ENCODE measurements at regions not wholly inside any gene's neighbourhood (a gene's known extent, or its start where the extent isn't known, plus 50 kb on each side); places are given as distances from the start of the nearest gene placed in this dataset.
"Not testable (repeated sequence)": the region's sequence is repeated elsewhere in the genome, so short reads cannot be mapped to it uniquely, and the experiment has no call there.

DNA sequence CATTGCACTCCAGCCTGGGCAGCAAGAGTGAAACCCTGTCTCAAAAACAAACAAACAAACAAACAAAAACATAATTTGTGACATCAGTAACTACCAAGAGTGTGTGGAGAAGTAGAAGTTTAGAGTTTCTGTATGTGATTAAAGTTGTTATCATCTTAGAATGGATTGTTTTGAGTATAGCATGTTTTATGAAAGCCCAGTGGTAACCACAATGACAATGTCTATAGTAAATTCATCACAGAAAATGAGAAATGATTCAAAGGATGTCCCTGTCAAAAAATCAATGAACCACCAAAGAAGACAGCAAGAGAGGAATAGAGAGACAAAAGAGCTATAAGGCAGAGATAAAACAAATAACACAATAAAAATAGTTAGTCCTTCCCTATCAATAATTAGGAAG, 1299.2 kb downstream of the CNTNAP5 start:
- Mint-ChIP-seq H3K4me3 (no peak overlapping the region), H3K4me1 (no peaks in the 10 kb centered on the region), H3K9me3 (peaks cover 17% of the 10 kb centered on the region), H3K27me3 (no peaks in the 10 kb centered on the region), H3K27ac (ENCODE audit: low read depth) (no peak overlapping the region), H3K36me3 (ENCODE audit: insufficient read depth) (no peaks in the 10 kb centered on the region)
- ATAC-seq (replicated peaks; ENCODE audit: extremely low read depth, poor library complexity, severe bottlenecking) = no peak
- DNase-seq (ENCODE audit: low spot score in 2 of 2) = no peak

DNA sequence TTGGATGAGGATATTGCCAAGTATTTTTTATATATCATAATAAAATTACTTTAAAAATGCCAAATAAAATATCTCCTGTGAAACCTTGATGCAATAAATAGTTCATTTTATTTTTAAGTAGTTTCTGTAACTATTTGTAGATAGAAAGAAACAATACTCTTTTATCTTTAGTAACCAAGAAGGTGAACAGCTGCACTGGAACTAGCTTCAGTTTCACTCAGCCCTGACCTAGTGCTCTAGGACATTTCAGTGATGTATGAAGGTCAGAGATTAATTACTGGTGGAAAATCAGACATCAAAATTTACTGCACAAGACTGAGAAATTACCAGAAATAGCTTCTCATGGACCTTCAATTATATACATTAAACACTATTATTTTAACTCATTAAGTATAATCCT, 1305.0 kb downstream of the CNTNAP5 start:
- peaks cover 16% of the 10 kb centered on the region for H3K9me3 Mint-ChIP-seq
- no peaks in the 10 kb centered on the region for H3K4me1 Mint-ChIP-seq
- no peak for DNase-seq (ENCODE audit: low spot score in 2 of 2)
- H3K4me3 Mint-ChIP-seq = no peak overlapping the region
- no peak for ATAC-seq (replicated peaks; ENCODE audit: extremely low read depth, poor library complexity, severe bottlenecking)
- H3K27ac Mint-ChIP-seq (ENCODE audit: low read depth) = no peak overlapping the region
- no peaks in the 10 kb centered on the region for H3K27me3 Mint-ChIP-seq
- H3K36me3 Mint-ChIP-seq (ENCODE audit: insufficient read depth) = no peaks in the 10 kb centered on the region

DNA sequence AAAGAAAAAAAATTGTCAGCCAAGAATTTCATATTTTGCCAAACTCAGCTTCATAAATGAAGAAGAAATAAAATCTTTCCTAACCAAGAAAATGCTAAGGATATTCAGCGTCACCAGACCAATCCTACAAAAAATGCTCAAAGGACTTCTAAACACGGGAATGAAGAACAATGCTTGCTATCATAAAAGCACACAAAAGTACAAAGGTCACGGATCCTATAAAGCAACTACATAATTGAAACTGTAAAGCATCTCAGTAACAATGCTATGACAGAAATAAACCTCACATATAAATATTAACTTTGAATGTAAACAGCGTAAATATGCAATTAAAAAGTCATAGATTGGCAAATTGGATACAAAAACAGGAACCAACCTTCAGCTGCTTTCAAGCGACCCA, 1314.6 kb upstream of the GYPC start:
- no peak overlapping the region for H3K4me3 Mint-ChIP-seq

DNA sequence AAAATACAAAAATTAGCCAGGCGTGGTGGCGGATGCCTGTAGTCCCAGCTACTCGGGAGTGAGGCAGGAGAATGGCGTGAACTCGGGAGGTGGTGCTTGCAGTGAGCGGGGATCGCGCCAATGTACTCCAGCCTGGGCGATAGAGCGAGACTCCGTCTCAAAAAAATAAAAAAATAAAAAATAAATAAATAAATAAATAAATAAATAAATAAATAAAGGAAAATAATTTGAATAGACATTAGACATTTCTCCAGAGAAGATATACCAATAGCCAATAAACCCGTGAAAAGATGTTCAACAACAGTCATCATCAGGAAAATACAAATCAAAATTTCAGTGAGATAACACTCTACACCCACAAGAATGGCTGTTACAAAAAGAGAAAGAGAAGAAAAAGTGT, 1302.4 kb upstream of the GYPC start:
- not testable (repeated sequence) for H3K27me3 Mint-ChIP-seq; DNase-seq (ENCODE audit: low spot score in 2 of 2); H3K4me1 Mint-ChIP-seq; H3K4me3 Mint-ChIP-seq; ATAC-seq (replicated peaks; ENCODE audit: extremely low read depth, poor library complexity, severe bottlenecking); H3K36me3 Mint-ChIP-seq (ENCODE audit: insufficient read depth); H3K27ac Mint-ChIP-seq (ENCODE audit: low read depth)
- H3K9me3 Mint-ChIP-seq = peaks cover 23% of the 10 kb centered on the region

More for the DNA sequence above, 1314.6 kb upstream of the GYPC start:
- no peaks in the 10 kb centered on the region for H3K36me3 Mint-ChIP-seq (ENCODE audit: insufficient read depth)
- H3K27ac Mint-ChIP-seq (ENCODE audit: low read depth) = no peak overlapping the region
- ATAC-seq (replicated peaks; ENCODE audit: extremely low read depth, poor library complexity, severe bottlenecking) = no peak
- no peak for DNase-seq (ENCODE audit: low spot score in 2 of 2)
- H3K27me3 Mint-ChIP-seq = no peaks in the 10 kb centered on the region
- no peaks in the 10 kb centered on the region for H3K4me1 Mint-ChIP-seq
- H3K9me3 Mint-ChIP-seq = peaks cover 14% of the 10 kb centered on the region

DNA sequence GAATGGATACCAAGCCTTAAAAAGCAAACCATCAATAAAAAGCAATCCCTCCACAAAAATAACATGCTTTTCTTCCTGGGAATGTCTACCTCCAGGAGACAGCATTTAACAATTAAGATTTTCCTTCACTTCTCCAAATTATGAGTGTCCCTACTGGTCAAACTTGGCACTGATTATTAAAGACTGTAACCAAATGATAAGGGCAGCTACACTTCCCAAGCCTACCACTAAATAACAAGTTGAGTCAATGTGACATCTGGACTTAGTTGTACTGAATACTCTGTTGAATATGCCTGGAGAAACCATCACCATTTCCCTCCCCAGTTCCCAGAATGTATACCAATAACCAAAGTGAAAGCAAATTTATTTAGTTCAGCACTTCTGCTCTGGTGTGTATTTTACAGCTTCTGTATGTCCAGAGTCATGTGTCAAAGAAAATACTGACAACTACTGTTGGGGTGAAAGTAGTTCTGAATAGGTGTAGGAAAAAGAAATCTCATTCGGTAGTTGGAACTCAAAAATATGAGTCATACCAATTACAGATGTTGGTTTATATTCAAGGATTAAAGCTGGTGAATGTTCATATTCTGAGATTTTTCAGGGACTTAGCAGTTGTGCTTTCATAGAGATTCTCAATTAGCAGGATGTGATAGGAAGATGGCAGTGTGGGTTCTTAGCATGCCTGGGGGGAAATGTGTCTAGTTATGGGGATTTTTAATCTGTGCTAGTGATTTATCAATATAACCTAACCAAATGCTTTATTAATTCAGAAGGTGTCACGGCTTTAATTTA, 1291.6 kb upstream of the GYPC start:
- H3K36me3 Mint-ChIP-seq (ENCODE audit: insufficient read depth) = peaks cover 2% of the 10 kb centered on the region
- DNase-seq (ENCODE audit: low spot score in 2 of 2) = no peak
- H3K27ac Mint-ChIP-seq (ENCODE audit: low read depth) = no peak overlapping the region
- H3K4me1 Mint-ChIP-seq = no peaks in the 10 kb centered on the region
- peaks cover 19% of the 10 kb centered on the region for H3K9me3 Mint-ChIP-seq
- no peak overlapping the region for H3K4me3 Mint-ChIP-seq
- ATAC-seq (replicated peaks; ENCODE audit: extremely low read depth, poor library complexity, severe bottlenecking) = no peak
- no peaks in the 10 kb centered on the region for H3K27me3 Mint-ChIP-seq

DNA sequence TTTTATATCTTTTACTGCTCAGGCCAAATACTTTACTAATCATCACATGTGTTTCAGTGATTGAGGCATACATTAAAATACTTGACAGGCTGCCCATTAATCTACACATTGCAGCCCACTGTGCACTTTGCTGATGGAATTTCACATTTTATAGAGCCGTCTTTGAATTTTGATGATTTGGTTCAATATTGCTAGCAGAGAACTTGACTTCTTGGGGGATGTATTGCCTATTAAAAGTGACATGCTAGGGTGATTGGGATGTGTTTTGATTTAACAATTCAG, 1291.0 kb upstream of the GYPC start:
- Mint-ChIP-seq H3K4me3 (no peak overlapping the region), H3K36me3 (ENCODE audit: insufficient read depth) (no peaks in the 10 kb centered on the region), H3K27ac (ENCODE audit: low read depth) (no peak overlapping the region), H3K27me3 (no peaks in the 10 kb centered on the region), H3K9me3 (peaks cover 19% of the 10 kb centered on the region), H3K4me1 (no peaks in the 10 kb centered on the region)
- no peak for ATAC-seq (replicated peaks; ENCODE audit: extremely low read depth, poor library complexity, severe bottlenecking)
- DNase-seq (ENCODE audit: low spot score in 2 of 2) = no peak

DNA sequence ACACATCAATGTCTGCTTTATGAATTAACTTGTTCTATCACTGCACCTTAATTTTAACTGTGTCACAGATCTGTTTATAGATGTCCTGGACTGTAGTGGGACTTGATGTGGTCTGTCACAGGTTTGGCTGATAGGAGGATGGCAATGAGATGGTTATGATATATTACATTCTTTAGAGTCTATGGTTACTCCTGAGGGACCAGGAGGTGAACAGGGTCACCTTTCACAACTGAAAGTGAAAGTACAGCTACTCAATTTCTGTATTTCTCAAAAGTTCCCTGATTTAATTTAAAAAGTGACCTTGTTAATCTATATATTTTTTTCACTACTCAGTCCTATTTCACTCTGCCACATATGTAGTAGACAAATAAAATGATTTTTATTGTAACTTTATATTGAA, 1284.1 kb upstream of the GYPC start:
- H3K4me1 Mint-ChIP-seq = no peaks in the 10 kb centered on the region
- no peak overlapping the region for H3K27ac Mint-ChIP-seq (ENCODE audit: low read depth)
- no peak overlapping the region for H3K4me3 Mint-ChIP-seq

DNA sequence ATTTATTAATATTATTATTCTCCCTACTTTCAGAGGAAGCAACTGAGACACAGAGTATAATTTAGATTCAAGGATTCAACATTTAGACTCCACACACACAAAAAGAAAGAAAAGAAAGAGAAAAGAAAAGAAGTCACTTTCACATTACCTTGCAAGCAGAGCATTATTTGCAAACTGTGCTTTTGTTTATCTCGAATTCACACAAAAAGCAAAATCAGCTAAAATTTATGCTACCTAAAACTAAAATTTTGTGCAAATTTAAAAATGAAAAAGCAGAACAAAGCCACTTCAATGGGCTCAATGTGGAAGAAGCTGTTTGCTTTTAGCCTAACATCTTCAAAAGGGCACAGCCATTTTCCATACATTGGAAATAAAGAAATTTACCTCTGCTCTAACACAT, 1282.7 kb upstream of the GYPC start:
- Mint-ChIP-seq H3K9me3 (peaks cover 24% of the 10 kb centered on the region), H3K36me3 (ENCODE audit: insufficient read depth) (no peaks in the 10 kb centered on the region), H3K4me3 (no peak overlapping the region), H3K4me1 (no peaks in the 10 kb centered on the region), H3K27me3 (no peaks in the 10 kb centered on the region), H3K27ac (ENCODE audit: low read depth) (no peak overlapping the region)
- DNase-seq (ENCODE audit: low spot score in 2 of 2) (no peak), ATAC-seq (replicated peaks; ENCODE audit: extremely low read depth, poor library complexity, severe bottlenecking) (no peak)

More for the DNA sequence above, 1284.1 kb upstream of the GYPC start:
- Mint-ChIP-seq H3K36me3 (ENCODE audit: insufficient read depth) (no peaks in the 10 kb centered on the region), H3K9me3 (peaks cover 18% of the 10 kb centered on the region), H3K27me3 (no peaks in the 10 kb centered on the region)
- ATAC-seq (replicated peaks; ENCODE audit: extremely low read depth, poor library complexity, severe bottlenecking) (no peak), DNase-seq (ENCODE audit: low spot score in 2 of 2) (no peak)

DNA sequence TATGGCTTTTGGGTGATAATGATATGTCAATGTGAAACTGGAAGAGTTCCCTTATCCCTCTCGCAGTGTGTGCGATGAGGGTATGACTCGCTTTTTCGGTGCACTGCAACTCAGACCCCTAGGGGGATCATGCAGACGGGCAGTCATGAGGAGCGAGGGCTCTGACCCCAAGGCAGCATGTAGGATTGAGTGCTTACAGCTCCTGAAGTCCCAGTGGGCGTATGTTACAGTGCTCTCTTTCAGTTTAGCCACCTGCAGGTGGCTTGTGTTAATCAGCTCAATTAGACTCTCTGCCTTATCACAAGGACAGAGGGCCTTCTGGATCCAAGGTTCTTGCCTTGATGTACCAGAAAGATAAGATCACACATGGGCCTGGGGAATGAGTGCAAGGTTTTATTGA, 1269.9 kb upstream of the GYPC start:
- no peak overlapping the region for H3K4me3 Mint-ChIP-seq
- H3K36me3 Mint-ChIP-seq (ENCODE audit: insufficient read depth) = no peaks in the 10 kb centered on the region
- H3K27me3 Mint-ChIP-seq = no peaks in the 10 kb centered on the region
- H3K4me1 Mint-ChIP-seq = no peaks in the 10 kb centered on the region
- H3K27ac Mint-ChIP-seq (ENCODE audit: low read depth) = no peak overlapping the region
- no peak for DNase-seq (ENCODE audit: low spot score in 2 of 2)
- no peak for ATAC-seq (replicated peaks; ENCODE audit: extremely low read depth, poor library complexity, severe bottlenecking)
- peaks cover 22% of the 10 kb centered on the region for H3K9me3 Mint-ChIP-seq

DNA sequence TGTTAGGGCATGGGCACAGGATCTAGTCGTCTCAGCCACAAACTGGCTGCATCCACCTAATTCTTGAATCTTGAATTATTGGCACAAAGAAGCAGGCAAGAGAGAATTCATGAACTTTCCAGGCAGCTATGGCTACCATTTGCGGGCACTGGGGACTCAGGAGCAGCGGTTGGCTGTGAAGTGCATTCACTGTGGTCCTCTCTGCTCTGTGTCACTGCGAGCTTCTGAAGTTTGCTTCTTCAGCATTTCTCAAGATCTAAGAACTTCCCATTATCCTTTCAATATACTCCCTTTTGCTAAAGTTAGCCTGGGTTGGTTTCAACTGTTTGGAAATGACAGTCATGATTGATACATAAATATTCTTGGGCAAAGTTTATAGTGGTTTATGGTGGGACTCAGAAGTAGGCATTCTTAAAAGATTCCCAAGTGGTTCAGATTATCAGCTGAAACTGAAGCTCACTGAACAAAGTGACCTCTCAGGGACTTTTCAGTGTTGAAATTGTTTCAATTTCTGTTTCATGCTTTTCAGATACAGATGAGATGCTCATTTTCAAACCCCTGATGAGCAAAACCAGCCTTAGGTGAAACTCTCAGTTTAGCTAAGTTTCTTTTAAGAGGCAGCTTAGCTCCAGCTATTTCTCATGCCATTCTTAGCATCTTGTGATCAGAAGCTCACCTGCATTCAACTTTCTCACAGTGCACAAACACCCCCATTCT, 1258.3 kb upstream of the GYPC start:
- Mint-ChIP-seq H3K4me3 (no peak overlapping the region), H3K27ac (ENCODE audit: low read depth) (no peak overlapping the region), H3K9me3 (no peaks in the 10 kb centered on the region), H3K36me3 (ENCODE audit: insufficient read depth) (no peaks in the 10 kb centered on the region), H3K4me1 (no peaks in the 10 kb centered on the region), H3K27me3 (no peaks in the 10 kb centered on the region)
- DNase-seq (ENCODE audit: low spot score in 2 of 2) (no peak), ATAC-seq (replicated peaks; ENCODE audit: extremely low read depth, poor library complexity, severe bottlenecking) (no peak)

DNA sequence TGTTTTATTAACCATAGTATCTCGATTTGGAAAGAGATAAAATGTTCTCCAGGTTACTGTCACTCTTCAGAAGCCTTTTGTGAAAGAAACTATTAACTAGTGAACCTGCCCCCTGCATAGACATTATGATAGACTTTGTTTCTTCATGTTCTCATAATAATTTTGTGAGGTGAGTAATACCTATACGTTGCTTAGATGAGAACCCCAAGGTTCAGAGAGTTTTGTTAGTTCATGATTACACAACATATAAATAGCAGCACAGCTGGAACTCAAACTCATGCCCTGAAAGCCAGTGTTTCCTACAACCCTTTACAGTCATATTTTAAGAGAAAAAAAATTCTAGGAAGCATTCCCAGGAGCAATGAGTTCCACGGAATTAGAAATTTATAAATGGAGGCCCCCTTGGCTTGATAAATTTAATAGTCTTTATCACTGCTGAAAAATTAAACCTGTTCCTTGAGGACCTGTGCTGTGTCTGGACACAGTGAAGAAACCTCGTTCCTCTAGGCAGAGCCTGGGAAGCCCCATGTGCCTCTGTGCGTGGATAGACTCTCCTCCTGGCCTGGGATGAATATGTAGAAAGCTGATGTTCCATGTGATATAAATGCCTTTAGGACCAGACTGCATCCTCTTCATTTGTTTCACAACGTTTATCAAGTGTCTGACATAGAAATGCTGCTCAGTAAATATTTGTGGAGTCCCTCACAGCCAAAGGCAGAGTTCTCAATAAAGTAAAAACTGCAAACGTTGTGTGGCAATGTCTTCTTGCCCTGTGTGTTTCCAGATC, 1257.0 kb upstream of the GYPC start:
- no peaks in the 10 kb centered on the region for H3K27me3 Mint-ChIP-seq
- H3K4me1 Mint-ChIP-seq = no peaks in the 10 kb centered on the region
- H3K36me3 Mint-ChIP-seq (ENCODE audit: insufficient read depth) = no peaks in the 10 kb centered on the region
- H3K9me3 Mint-ChIP-seq = peaks cover 4% of the 10 kb centered on the region
- ATAC-seq (replicated peaks; ENCODE audit: extremely low read depth, poor library complexity, severe bottlenecking) (no peak), DNase-seq (ENCODE audit: low spot score in 2 of 2) (no peak)
- no peak overlapping the region for H3K27ac Mint-ChIP-seq (ENCODE audit: low read depth)
- no peak overlapping the region for H3K4me3 Mint-ChIP-seq

DNA sequence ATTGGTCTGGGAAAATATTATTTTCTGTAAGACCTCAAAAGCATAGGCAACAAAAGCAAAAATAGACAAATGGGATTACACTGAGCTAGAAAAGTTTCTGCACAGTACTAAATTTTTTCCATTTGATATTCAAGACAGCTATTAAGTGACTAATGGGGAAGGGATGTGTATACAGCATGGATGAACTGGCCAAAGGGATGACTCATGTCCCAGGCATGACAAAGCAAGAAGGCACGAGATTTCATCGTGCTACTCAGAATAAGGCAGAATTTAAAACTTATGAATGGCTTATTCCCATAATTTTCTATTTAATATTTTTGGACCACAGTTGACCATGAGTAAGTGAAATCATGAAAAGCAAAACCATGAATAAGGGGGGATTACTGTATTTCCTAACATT, 1250.1 kb upstream of the GYPC start:
- H3K36me3 Mint-ChIP-seq (ENCODE audit: insufficient read depth) = peaks cover 1% of the 10 kb centered on the region
- DNase-seq (ENCODE audit: low spot score in 2 of 2) = no peak

More for the DNA sequence above, 1250.1 kb upstream of the GYPC start:
- Mint-ChIP-seq H3K4me3 (no peak overlapping the region), H3K4me1 (no peaks in the 10 kb centered on the region), H3K27ac (ENCODE audit: low read depth) (no peak overlapping the region), H3K9me3 (peaks cover 11% of the 10 kb centered on the region), H3K27me3 (no peaks in the 10 kb centered on the region)
- ATAC-seq (replicated peaks; ENCODE audit: extremely low read depth, poor library complexity, severe bottlenecking) = no peak
